ENCODE measurements at regions not wholly inside any gene's neighbourhood (a gene's known extent, or its start where the extent isn't known, plus 50 kb on each side); places are given as distances from the start of the nearest gene placed in this dataset.

DNA sequence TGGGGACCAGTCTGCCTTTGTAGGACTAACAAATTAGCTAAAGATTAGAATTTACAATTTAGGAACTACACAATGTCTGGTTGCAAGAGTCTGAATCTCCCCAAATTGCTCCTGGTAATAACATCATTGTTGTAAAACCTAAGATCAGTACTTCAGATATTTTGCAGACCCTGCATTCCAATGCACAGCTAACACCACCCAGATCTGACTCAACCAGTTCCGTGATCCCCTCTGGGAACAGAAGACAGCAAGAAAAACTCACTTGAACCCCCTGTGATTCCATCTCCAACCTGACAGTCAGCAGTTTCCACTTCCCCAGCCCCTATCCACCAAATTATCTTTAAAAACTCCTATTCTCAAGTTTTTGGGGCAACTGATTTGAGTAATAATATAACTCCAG, 201.9 kb upstream of the ARPP21 start:
- TF ChIP-seq, protein P1, sequence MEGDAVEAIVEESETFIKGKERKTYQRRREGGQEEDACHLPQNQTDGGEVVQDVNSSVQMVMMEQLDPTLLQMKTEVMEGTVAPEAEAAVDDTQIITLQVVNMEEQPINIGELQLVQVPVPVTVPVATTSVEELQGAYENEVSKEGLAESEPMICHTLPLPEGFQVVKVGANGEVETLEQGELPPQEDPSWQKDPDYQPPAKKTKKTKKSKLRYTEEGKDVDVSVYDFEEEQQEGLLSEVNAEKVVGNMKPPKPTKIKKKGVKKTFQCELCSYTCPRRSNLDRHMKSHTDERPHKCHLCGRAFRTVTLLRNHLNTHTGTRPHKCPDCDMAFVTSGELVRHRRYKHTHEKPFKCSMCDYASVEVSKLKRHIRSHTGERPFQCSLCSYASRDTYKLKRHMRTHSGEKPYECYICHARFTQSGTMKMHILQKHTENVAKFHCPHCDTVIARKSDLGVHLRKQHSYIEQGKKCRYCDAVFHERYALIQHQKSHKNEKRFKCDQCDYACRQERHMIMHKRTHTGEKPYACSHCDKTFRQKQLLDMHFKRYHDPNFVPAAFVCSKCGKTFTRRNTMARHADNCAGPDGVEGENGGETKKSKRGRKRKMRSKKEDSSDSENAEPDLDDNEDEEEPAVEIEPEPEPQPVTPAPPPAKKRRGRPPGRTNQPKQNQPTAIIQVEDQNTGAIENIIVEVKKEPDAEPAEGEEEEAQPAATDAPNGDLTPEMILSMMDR (IDR thresholded peaks at IDR 0.05; ENCODE audit: low read depth, low read length), result no peak
- no peak for TF ChIP-seq EZH2phosphoT487 (IDR thresholded peaks at IDR 0.05; ENCODE audit: low read depth)
